ENCODE measurements at regions not wholly inside any gene's neighbourhood (a gene's known extent, or its start where the extent isn't known, plus 50 kb on each side); places are given as distances from the start of the nearest gene placed in this dataset.

GRCh38 chr21:40985370-40985769 is 138.4 kb upstream of the DSCAM start:
- DNase-seq (ENCODE audit: low spot score), result no peak

GRCh38 chr21:40990366-40990765 is 143.4 kb upstream of the DSCAM start:
- no peak for DNase-seq (ENCODE audit: low spot score)

GRCh38 chr21:40997831-40998230 is 150.9 kb upstream of the DSCAM start:
- no peak for DNase-seq (ENCODE audit: low spot score)

- no peak for DNase-seq (ENCODE audit: low spot score)
Observed at GRCh38 chr21:41000838-41001237, 153.9 kb upstream of the DSCAM start.

GRCh38 chr21:41006636-41007035 is 159.7 kb upstream of the DSCAM start:
- no peak for DNase-seq (ENCODE audit: low spot score)

GRCh38 chr21:41008351-41008750 is 159.6 kb upstream of the BACE2 start:
- no peak for DNase-seq (ENCODE audit: low spot score)

GRCh38 chr21:41008974-41009373 is 159.0 kb upstream of the BACE2 start:
- DNase-seq (ENCODE audit: low spot score), result no peak

GRCh38 chr21:41009398-41010100 is 158.4 kb upstream of the BACE2 start:
- DNase-seq (ENCODE audit: low spot score), result no peak

GRCh38 chr21:41010101-41010435 is 157.9 kb upstream of the BACE2 start:
- DNase-seq (ENCODE audit: low spot score), result no peak

GRCh38 chr21:41011098-41011731 is 156.7 kb upstream of the BACE2 start:
- no peak for DNase-seq (ENCODE audit: low spot score)

- no peak for DNase-seq (ENCODE audit: low spot score)
Observed at GRCh38 chr21:41011951-41012366, 156.0 kb upstream of the BACE2 start.

- no peak for DNase-seq (ENCODE audit: low spot score)
Observed at GRCh38 chr21:41012425-41012824, 155.5 kb upstream of the BACE2 start.

- no peak for DNase-seq (ENCODE audit: low spot score)
Observed at GRCh38 chr21:41016472-41016871, 151.5 kb upstream of the BACE2 start.

GRCh38 chr21:41018431-41018830 is 149.5 kb upstream of the BACE2 start:
- DNase-seq (ENCODE audit: low spot score), result no peak

GRCh38 chr21:41023936-41024335 is 144.0 kb upstream of the BACE2 start:
- no peak for DNase-seq (ENCODE audit: low spot score)

GRCh38 chr21:41024341-41024740 is 143.6 kb upstream of the BACE2 start:
- no peak for DNase-seq (ENCODE audit: low spot score)

GRCh38 chr21:41024746-41025254 is 143.2 kb upstream of the BACE2 start:
- DNase-seq (ENCODE audit: low spot score), result no peak

- DNase-seq (ENCODE audit: low spot score), result no peak
Observed at GRCh38 chr21:41029571-41029970, 138.4 kb upstream of the BACE2 start.

- no peak for DNase-seq (ENCODE audit: low spot score)
Observed at GRCh38 chr21:41031701-41032220, 136.2 kb upstream of the BACE2 start.

- DNase-seq (ENCODE audit: low spot score), result no peak
Observed at GRCh38 chr21:41032541-41032940, 135.4 kb upstream of the BACE2 start.

- DNase-seq (ENCODE audit: low spot score), result no peak
Observed at GRCh38 chr21:41037212-41037611, 130.7 kb upstream of the BACE2 start.

- DNase-seq (ENCODE audit: low spot score), result no peak
Observed at GRCh38 chr21:41037936-41038335, 130.0 kb upstream of the BACE2 start.

- DNase-seq (ENCODE audit: low spot score), result no peak
Observed at GRCh38 chr21:41043014-41043413, 124.9 kb upstream of the BACE2 start.

Measured in AG08396 (cell line).